IMR-90 (cell line): ENCODE measurements at regions not wholly inside any gene's neighbourhood (a gene's known extent, or its start where the extent isn't known, plus 50 kb on each side); places are given as distances from the start of the nearest gene placed in this dataset.

Experiments
- ATAC-seq: fragments of 200-7000 bp; cut with Tn5 transposase; 2 replicates; pipeline ENCODE4 v1.9.1; 2020; ENCODE audit warnings: low read depth, mild to moderate bottlenecking, moderate library complexity
- BruUV-seq: library from RNA; stranded (reverse); fragments of 400-500 nt; replicated peaks from 2 replicates; lab custom pipeline; 2021; lab: Mats Ljungman, UMichigan
- CTCF ChIA-PET: fragments of 300-600 bp; formaldehyde crosslinking; extraction: SDS; loops from one replicate; lab custom pipeline; 2021; ENCODE audit warnings: antibody characterized with exemption; lab: Yijun Ruan, JAX
- POLR2A ChIA-PET: fragments of 300-600 bp; sonication (Branson Sonifier 250); formaldehyde crosslinking; loops from one replicate; lab custom pipeline; 2022; ENCODE audit warnings: antibody characterized with exemption; ENCODE audit not compliant: unreplicated experiment; lab: Charles Lee
- DNase-seq: peaks from one replicate; pipeline ENCODE4 v3.0.0; 2013
- H2AFZ ChIP-seq: replicated peaks from 2 replicates; pipeline ENCODE3; 2013; ENCODE audit warnings: low read length, mild to moderate bottlenecking; ENCODE audit not compliant: poor library complexity
- H2AK5ac ChIP-seq: 2 replicates; pipeline ENCODE4 v1.6.1; 2013; ENCODE audit warnings: low read depth, low read length, inconsistent platforms
- H2AK9ac ChIP-seq: replicated peaks from 2 replicates; pipeline ENCODE3; 2013; ENCODE audit warnings: mild to moderate bottlenecking, low read depth, low read length, moderate library complexity; ENCODE audit not compliant: poor library complexity
- H2BK120ac ChIP-seq: 2 replicates; pipeline ENCODE4 v1.6.1; 2013; ENCODE audit warnings: low read depth, low read length, inconsistent platforms
- H2BK15ac ChIP-seq: 3 replicates; pipeline ENCODE4 v1.6.1; 2013; ENCODE audit warnings: low read depth, low read length, inconsistent platforms
- H2BK20ac ChIP-seq: 2 replicates; pipeline ENCODE4 v1.6.1; 2013; ENCODE audit warnings: low read depth, mild to moderate bottlenecking, inconsistent platforms, low read length, moderate library complexity
- H2BK5ac ChIP-seq: 2 replicates; pipeline ENCODE4 v1.6.1; 2013; ENCODE audit warnings: mild to moderate bottlenecking, low read depth, low read length, inconsistent platforms; ENCODE audit not compliant: poor library complexity, severe bottlenecking
- H3K14ac ChIP-seq: replicated peaks from 2 replicates; pipeline ENCODE4 v1.6.1; 2013; ENCODE audit warnings: low read depth, low read length, inconsistent platforms
- H3K18ac ChIP-seq: 2 replicates; pipeline ENCODE4 v1.6.1; 2013; ENCODE audit warnings: low read depth, low read length, control low read depth
- H3K23ac ChIP-seq: 2 replicates; pipeline ENCODE4 v1.6.1; 2013; ENCODE audit warnings: low read depth, low read length, inconsistent platforms
- H3K27ac ChIP-seq: 2 replicates; pipeline ENCODE4 v1.5.1; 2013; ENCODE audit warnings: mild to moderate bottlenecking, control low read depth, low read length; ENCODE audit not compliant: insufficient read depth
- H3K27me3 ChIP-seq: 2 replicates; pipeline ENCODE4 v1.6.1; 2013; ENCODE audit warnings: low read length; ENCODE audit not compliant: control insufficient read depth, insufficient read depth
- H3K36me3 ChIP-seq: 2 replicates; pipeline ENCODE4 v1.6.1; 2013; ENCODE audit warnings: low read length, mixed read lengths; ENCODE audit not compliant: control insufficient read depth, insufficient read depth
- H3K4ac ChIP-seq: 2 replicates; pipeline ENCODE4 v1.6.1; 2013; ENCODE audit warnings: low read depth, low read length, inconsistent platforms
- H3K4me1 ChIP-seq: 2 replicates; pipeline ENCODE4 v1.6.1; 2013; ENCODE audit warnings: low read length, mixed read lengths; ENCODE audit not compliant: control insufficient read depth, insufficient read depth
- H3K4me2 ChIP-seq: 2 replicates; pipeline ENCODE4 v1.6.1; 2013; ENCODE audit warnings: low read depth, mild to moderate bottlenecking, control low read depth, low read length, moderate library complexity
- H3K4me3 ChIP-seq: 2 replicates; pipeline ENCODE4 v1.5.1; 2013; ENCODE audit warnings: low read depth, mild to moderate bottlenecking, control low read depth, low read length, moderate library complexity; ENCODE audit not compliant: insufficient read depth
- H3K56ac ChIP-seq: 2 replicates; pipeline ENCODE4 v1.6.1; 2013; ENCODE audit warnings: low read length, inconsistent platforms; ENCODE audit not compliant: insufficient read depth; ENCODE audit errors: extremely low read depth
- H3K79me1 ChIP-seq, 2 experiments: 2 replicates each; pipeline ENCODE4 v1.6.1; 2013; ENCODE audit warnings: low read length in 2 of 2, inconsistent platforms in 1 of 2, low read depth in 1 of 2
- H3K9ac ChIP-seq: 2 replicates; pipeline ENCODE4 v1.6.1; 2013; ENCODE audit warnings: low read depth, low read length, control low read depth
- H3K9me1 ChIP-seq: 2 replicates; pipeline ENCODE4 v1.6.1; 2013; ENCODE audit warnings: low read length, inconsistent platforms; ENCODE audit not compliant: insufficient read depth
- H3K9me3 ChIP-seq: 2 replicates; pipeline ENCODE4 v1.6.1; 2013; ENCODE audit warnings: low read length; ENCODE audit not compliant: control insufficient read depth, insufficient read depth
- H4K20me1 ChIP-seq: 2 replicates; pipeline ENCODE4 v1.6.1; 2013; ENCODE audit warnings: low read length, inconsistent platforms; ENCODE audit not compliant: insufficient read depth
- H4K5ac ChIP-seq: 2 replicates; pipeline ENCODE4 v1.6.1; 2013; ENCODE audit warnings: mild to moderate bottlenecking, low read depth, low read length, control low read depth
- H4K8ac ChIP-seq, 2 experiments: 2 replicates each; pipeline ENCODE4 v1.6.1; 2013; ENCODE audit warnings: low read depth in 2 of 2, low read length in 2 of 2, control low read depth in 1 of 2, inconsistent platforms in 1 of 2
- H4K91ac ChIP-seq: 2 replicates; pipeline ENCODE4 v1.6.1; 2013; ENCODE audit warnings: low read depth, low read length, inconsistent platforms; ENCODE audit not compliant: insufficient read depth
- BHLHE40 ChIP-seq: fragments of 150-350 bp; IDR thresholded peaks from 2 replicates; pipeline ENCODE4 v1.6.1; 2016; ENCODE audit warnings: mild to moderate bottlenecking, low read depth, low read length
- CEBPB ChIP-seq: IDR thresholded peaks from 2 replicates; pipeline ENCODE4 v1.6.1; 2012; ENCODE audit warnings: low read depth, low read length, improper control_type of control experiment
- CHD1 ChIP-seq: IDR thresholded peaks from 2 replicates; pipeline ENCODE4 v1.6.1; 2012; ENCODE audit warnings: low read depth, low read length, improper control_type of control experiment
- CTCF ChIP-seq: conservative IDR thresholded peaks from 2 replicates; pipeline ENCODE4 v1.5.1; 2012; ENCODE audit warnings: mild to moderate bottlenecking, low read depth, low read length, improper control_type of control experiment
- FOS ChIP-seq: fragments of 150-350 bp; IDR thresholded peaks from 2 replicates; pipeline ENCODE4 v1.6.1; 2016; ENCODE audit warnings: low read depth, low read length
- MAFK ChIP-seq: IDR thresholded peaks from 2 replicates; pipeline ENCODE4 v1.6.1; 2012; ENCODE audit warnings: low read depth, low read length, improper control_type of control experiment
- MAZ ChIP-seq: IDR thresholded peaks from 2 replicates; pipeline ENCODE4 v1.6.1; 2012; ENCODE audit warnings: low read depth, mild to moderate bottlenecking, low read length, improper control_type of control experiment, moderate library complexity, borderline replicate concordance
- MXI1 ChIP-seq: IDR thresholded peaks from 2 replicates; pipeline ENCODE4 v1.6.1; 2012; ENCODE audit warnings: low read depth, mild to moderate bottlenecking, low read length, moderate library complexity, borderline replicate concordance
- NFE2L2 ChIP-seq: fragments of 150-350 bp; IDR thresholded peaks from 2 replicates; pipeline ENCODE4 v1.6.1; 2016; ENCODE audit warnings: low read depth, mild to moderate bottlenecking, low read length
- POLR2A ChIP-seq: IDR thresholded peaks from 2 replicates; pipeline ENCODE4 v1.6.1; 2012; ENCODE audit warnings: mild to moderate bottlenecking, low read depth, low read length
- RAD21 ChIP-seq: IDR thresholded peaks from 2 replicates; pipeline ENCODE4 v1.6.1; 2012; ENCODE audit warnings: low read length, improper control_type of control experiment
- RCOR1 ChIP-seq: IDR thresholded peaks from 2 replicates; pipeline ENCODE4 v1.6.1; 2012; ENCODE audit warnings: mild to moderate bottlenecking, low read length, improper control_type of control experiment; ENCODE audit not compliant: insufficient replicate concordance
- RFX5 ChIP-seq: IDR thresholded peaks from 2 replicates; pipeline ENCODE4 v1.8.0; 2012; ENCODE audit warnings: low read depth, mild to moderate bottlenecking, low read length, moderate library complexity
- SMC3 ChIP-seq: fragments of 150-350 bp; IDR thresholded peaks from 2 replicates; pipeline ENCODE4 v1.6.1; 2016; ENCODE audit warnings: low read depth, mild to moderate bottlenecking, antibody characterized with exemption, low read length, moderate library complexity
- WGBS, 2 experiments: methylation state at CpG; one replicate each; pipeline versions ENCODE4 v1.1.5 to v1.1.7; 2013; ENCODE audit warnings: missing lambda C conversion rate in 2 of 2; ENCODE audit not compliant: insufficient read length in 1 of 2; ENCODE audit errors: extremely low coverage in 2 of 2; 5-methylcytosine and 5-hydroxymethylcytosine counted together
- dilution Hi-C: fragments of 300-500 bp; cut with HindIII; formaldehyde crosslinking; loops from one replicate; pipeline ENCODE4 v1.14.3; 2018; ENCODE audit warnings: low sequenced_read_pairs; ENCODE audit not compliant: unreplicated experiment
- in situ Hi-C: fragments of 300-500 bp; cut with MboI; formaldehyde crosslinking; loops from 3 replicates; pipeline ENCODE4 v1.14.3; 2019; ENCODE audit warnings: low sequenced_read_pairs, inconsistent platforms, mixed read lengths
- intact Hi-C: fragments of 100-400 bp; cut with micrococcal nuclease; formaldehyde crosslinking; loops from 2 replicates; pipeline ENCODE4 v1.10.0; 2022
- TF ChIP-seq, protein P1 (sequence below): fragments of 150-350 bp; IDR thresholded peaks from 2 replicates; pipeline ENCODE4 v1.6.1; 2017; ENCODE audit warnings: mild to moderate bottlenecking, antibody characterized with exemption, low read length, low read depth
- TF ChIP-seq, protein P2 (sequence below): fragments of 150-350 bp; IDR thresholded peaks from 2 replicates; pipeline ENCODE4 v1.6.1; 2016; ENCODE audit warnings: low read depth, mild to moderate bottlenecking, low read length, moderate library complexity, borderline replicate concordance

DNA sequence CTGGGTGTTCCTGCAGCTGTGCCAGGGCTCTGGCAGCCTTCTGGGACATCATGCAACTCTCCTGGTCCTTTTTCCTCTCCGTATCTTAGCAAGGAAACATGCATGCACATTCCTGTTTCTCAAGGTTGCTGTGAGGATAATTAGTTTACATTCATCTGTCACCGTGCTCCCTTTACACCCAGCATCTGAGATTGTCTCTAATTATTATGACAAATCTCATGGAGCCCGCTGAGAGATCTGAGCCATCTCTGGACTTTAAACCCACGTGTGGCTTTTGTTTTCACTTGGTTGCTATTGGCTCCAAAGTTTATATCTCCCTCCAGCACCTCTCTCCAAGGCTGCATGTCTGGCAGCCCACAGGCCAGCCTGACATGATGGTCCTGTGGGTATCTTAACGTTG is 167.6 kb downstream of the UNC5CL start:
- no peak for ATAC-seq
- no peak overlapping the region for H4K91ac ChIP-seq
- no peaks in the 10 kb centered on the region for H4K20me1 ChIP-seq
- H4K8ac ChIP-seq, result no peak overlapping the region
- dilution Hi-C loops, result no loop called here
- ChIA-PET CTCF (no interaction called here), POLR2A (no interaction called here)
- H3K4me1 ChIP-seq, result no peaks in the 10 kb centered on the region
- BruUV-seq, result no TSS peak
- DNase-seq, result no peak
- H2BK120ac ChIP-seq, result no peak overlapping the region
- H3K27me3 ChIP-seq, result no peaks in the 10 kb centered on the region; the same call in 1 of the 2 replicates
- H2AK9ac ChIP-seq, result no peak overlapping the region
- no peaks in the 10 kb centered on the region for H3K9me1 ChIP-seq
- H3K4me2 ChIP-seq, result no peak overlapping the region
- no peak overlapping the region for H2AK5ac ChIP-seq
- H3K9ac ChIP-seq, result no peak overlapping the region
- no peak overlapping the region for H2BK5ac ChIP-seq
- no peak overlapping the region for H3K4ac ChIP-seq
- no peaks in the 10 kb centered on the region for H3K36me3 ChIP-seq
- TF ChIP-seq RCOR1 (no peak), MXI1 (no peak), RAD21 (no peak), FOS (no peak), NFE2L2 (no peak), RFX5 (no peak), CEBPB (no peak), POLR2A (no peak), MAFK (no peak), CHD1 (no peak), BHLHE40 (no peak), SMC3 (no peak), CTCF (no peak), MAZ (no peak)
- TF ChIP-seq, protein P1, sequence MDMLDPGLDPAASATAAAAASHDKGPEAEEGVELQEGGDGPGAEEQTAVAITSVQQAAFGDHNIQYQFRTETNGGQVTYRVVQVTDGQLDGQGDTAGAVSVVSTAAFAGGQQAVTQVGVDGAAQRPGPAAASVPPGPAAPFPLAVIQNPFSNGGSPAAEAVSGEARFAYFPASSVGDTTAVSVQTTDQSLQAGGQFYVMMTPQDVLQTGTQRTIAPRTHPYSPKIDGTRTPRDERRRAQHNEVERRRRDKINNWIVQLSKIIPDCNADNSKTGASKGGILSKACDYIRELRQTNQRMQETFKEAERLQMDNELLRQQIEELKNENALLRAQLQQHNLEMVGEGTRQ, result no peak
- TF ChIP-seq, protein P2, sequence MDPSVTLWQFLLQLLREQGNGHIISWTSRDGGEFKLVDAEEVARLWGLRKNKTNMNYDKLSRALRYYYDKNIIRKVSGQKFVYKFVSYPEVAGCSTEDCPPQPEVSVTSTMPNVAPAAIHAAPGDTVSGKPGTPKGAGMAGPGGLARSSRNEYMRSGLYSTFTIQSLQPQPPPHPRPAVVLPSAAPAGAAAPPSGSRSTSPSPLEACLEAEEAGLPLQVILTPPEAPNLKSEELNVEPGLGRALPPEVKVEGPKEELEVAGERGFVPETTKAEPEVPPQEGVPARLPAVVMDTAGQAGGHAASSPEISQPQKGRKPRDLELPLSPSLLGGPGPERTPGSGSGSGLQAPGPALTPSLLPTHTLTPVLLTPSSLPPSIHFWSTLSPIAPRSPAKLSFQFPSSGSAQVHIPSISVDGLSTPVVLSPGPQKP, result no peak
- no peak overlapping the region for H4K5ac ChIP-seq
- no peak overlapping the region for H3K56ac ChIP-seq
- H3K18ac ChIP-seq, result no peak overlapping the region
- in situ Hi-C loops, result no loop called here
- H2BK20ac ChIP-seq, result no peak overlapping the region
- H2AFZ ChIP-seq, result no peak overlapping the region
- no peak overlapping the region for H3K27ac ChIP-seq
- H3K9me3 ChIP-seq, result no peaks in the 10 kb centered on the region
- H3K14ac ChIP-seq, result no peak overlapping the region
- H3K79me1 ChIP-seq, result no peaks in the 10 kb centered on the region
- intact Hi-C loops, result no loop called here
- no peak overlapping the region for H3K23ac ChIP-seq
- no peak overlapping the region for H2BK15ac ChIP-seq
- H3K4me3 ChIP-seq, result no peak overlapping the region
- no CpG with 5 or more reads among the region's 5 CpGs for WGBS, 2 experiments
